Activated CD8-positive, alpha-beta T cell treated with anti-CD3 and anti-CD28 coated beads for 36 hours (primary cell): ENCODE measurements at regions not wholly inside any gene's neighbourhood (a gene's known extent, or its start where the extent isn't known, plus 50 kb on each side); places are given as distances from the start of the nearest gene placed in this dataset.

Source experiments
- ATAC-seq: fragments of 200-7000 bp; cut with Tn5 transposase; one replicate; pipeline ENCODE4 v1.10.0; 2021; ENCODE audit warnings: mild to moderate bottlenecking, moderate library complexity
- CTCF ChIA-PET: fragments of 350-600 bp; sonication (Branson Sonifier 250); formaldehyde crosslinking; loops from one replicate; lab custom pipeline; 2021; ENCODE audit warnings: antibody characterized with exemption; lab: Charles Lee
- POLR2A ChIA-PET: fragments of 350-600 bp; sonication (Branson Sonifier 250); formaldehyde crosslinking; loops from one replicate; lab custom pipeline; 2021; ENCODE audit warnings: antibody characterized with exemption; lab: Charles Lee
- DNase-seq: peaks from one replicate; pipeline ENCODE4 v3.0.0-alpha.2; 2020
- H3K27ac Mint-ChIP-seq: one replicate; pipeline ENCODE4 v1.8.0; 2021; ENCODE audit warnings: mild to moderate bottlenecking, mixed read lengths
- H3K27me3 Mint-ChIP-seq: one replicate; pipeline ENCODE4 v1.8.0; 2021; ENCODE audit warnings: mixed read lengths
- H3K36me3 Mint-ChIP-seq: one replicate; pipeline ENCODE4 v1.8.0; 2021; ENCODE audit warnings: low read depth, mixed read lengths
- H3K4me1 Mint-ChIP-seq: one replicate; pipeline ENCODE4 v1.8.0; 2021; ENCODE audit warnings: low read depth, mixed read lengths
- H3K4me3 Mint-ChIP-seq: one replicate; pipeline ENCODE4 v1.8.0; 2021; ENCODE audit warnings: mild to moderate bottlenecking, moderate library complexity, mixed read lengths
- H3K9me3 Mint-ChIP-seq: one replicate; pipeline ENCODE4 v1.8.0; 2021; ENCODE audit warnings: mixed read lengths
- CTCF ChIP-seq: fragments of 200-600 bp; IDR thresholded peaks from one replicate; pipeline ENCODE4 v1.8.0; 2022; ENCODE audit warnings: antibody characterized with exemption, mild to moderate bottlenecking
- intact Hi-C: fragments of 100-400 bp; cut with micrococcal nuclease; formaldehyde crosslinking; loops from one replicate; pipeline ENCODE4 v1.10.0; 2022

- ATAC-seq = no peak
- no peak for TF ChIP-seq CTCF
- H3K27me3 Mint-ChIP-seq = no peaks in the 10 kb centered on the region
Observed at GRCh38 chr3:84110787-84111186, 848.0 kb upstream of the CADM2 start.

GRCh38 chr3:84125201-84125721 is 833.5 kb upstream of the CADM2 start:
- no peaks in the 10 kb centered on the region for H3K4me1 Mint-ChIP-seq
- intact Hi-C loops = no loop called here
- no peak for DNase-seq
- H3K9me3 Mint-ChIP-seq = peaks cover 7% of the 10 kb centered on the region
- no peak overlapping the region for H3K27ac Mint-ChIP-seq
- POLR2A ChIA-PET = no interaction called here
- ATAC-seq = no peak
- H3K36me3 Mint-ChIP-seq = no peaks in the 10 kb centered on the region
- CTCF ChIA-PET = no interaction called here
- H3K27me3 Mint-ChIP-seq = no peaks in the 10 kb centered on the region
- TF ChIP-seq CTCF = no peak
- H3K4me3 Mint-ChIP-seq = no peak overlapping the region

More at GRCh38 chr3:84110787-84111186, 848.0 kb upstream of the CADM2 start:
- Mint-ChIP-seq H3K4me3 (no peak overlapping the region), H3K27ac (no peak overlapping the region), H3K4me1 (no peaks in the 10 kb centered on the region), H3K36me3 (no peaks in the 10 kb centered on the region), H3K9me3 (peaks cover 12% of the 10 kb centered on the region)
- no peak for DNase-seq
- ChIA-PET POLR2A (no interaction called here), CTCF (no interaction called here)
- intact Hi-C loops = no loop called here

- Mint-ChIP-seq H3K4me3 (no peak overlapping the region), H3K27ac (no peak overlapping the region), H3K9me3 (peaks cover 4% of the 10 kb centered on the region), H3K27me3 (no peaks in the 10 kb centered on the region), H3K36me3 (no peaks in the 10 kb centered on the region), H3K4me1 (no peaks in the 10 kb centered on the region)
- no peak for TF ChIP-seq CTCF
- ChIA-PET CTCF (no interaction called here), POLR2A (no interaction called here)
- no peak for ATAC-seq
- intact Hi-C loops = no loop called here
- DNase-seq = no peak
Observed at GRCh38 chr3:84125760-84126159, 833.0 kb upstream of the CADM2 start.

- Mint-ChIP-seq H3K27me3 (no peaks in the 10 kb centered on the region), H3K27ac (no peak overlapping the region), H3K4me3 (no peak overlapping the region), H3K36me3 (no peaks in the 10 kb centered on the region), H3K4me1 (no peaks in the 10 kb centered on the region), H3K9me3 (peaks cover 4% of the 10 kb centered on the region)
- no peak for TF ChIP-seq CTCF
- DNase-seq (no peak), ATAC-seq (no peak)
- intact Hi-C loops = no loop called here
- ChIA-PET POLR2A (no interaction called here), CTCF (no interaction called here)
Observed at GRCh38 chr3:84126160-84126559, 832.6 kb upstream of the CADM2 start.

GRCh38 chr3:84128024-84128423 is 830.8 kb upstream of the CADM2 start:
- Mint-ChIP-seq H3K27ac (no peak overlapping the region), H3K4me1 (no peaks in the 10 kb centered on the region), H3K27me3 (no peaks in the 10 kb centered on the region), H3K4me3 (no peak overlapping the region), H3K36me3 (no peaks in the 10 kb centered on the region), H3K9me3 (peaks cover 6% of the 10 kb centered on the region)
- ATAC-seq (no peak), DNase-seq (no peak)
- CTCF ChIA-PET = no interaction called here
- POLR2A ChIA-PET = no interaction called here
- intact Hi-C loops = no loop called here
- TF ChIP-seq CTCF = no peak
